Uterus (tissue), 3 donors: ENCODE measurements at regions not wholly inside any gene's neighbourhood (a gene's known extent, or its start where the extent isn't known, plus 50 kb on each side); places are given as distances from the start of the nearest gene placed in this dataset.

Experiments
- DNase-seq, 2 donors: peaks; one replicate each; pipeline ENCODE4 v3.0.0-alpha.2; 2019 to 2020
- H3K27ac ChIP-seq, 2 donors: fragments of 200-600 bp; sonication (generic); 1 replicate in 1 of 2; 2 replicates in 1 of 2; pipeline ENCODE4 v1.5.1; 2016 to 2018
- H3K27me3 ChIP-seq, 2 donors: fragments of 200-600 bp; sonication (generic); one replicate each; pipeline ENCODE4 v1.5.1; 2018 to 2019; ENCODE audit warnings: control low read depth in 1 of 2
- H3K36me3 ChIP-seq, 2 donors: fragments of 200-600 bp; sonication (generic); one replicate each; pipeline ENCODE4 v1.5.1; 2019; ENCODE audit warnings: control low read depth in 1 of 2
- H3K4me1 ChIP-seq, 2 donors: fragments of 200-600 bp; sonication (generic); one replicate each; pipeline ENCODE4 v1.5.1; 2018 to 2019; ENCODE audit warnings: control low read depth in 1 of 2
- H3K4me3 ChIP-seq, 2 donors: fragments of 200-600 bp; sonication (generic); 1 replicate in 1 of 2; 2 replicates in 1 of 2; pipeline ENCODE4 v1.5.1; 2018 to 2019; ENCODE audit warnings: mild to moderate bottlenecking in 1 of 2
- H3K9me3 ChIP-seq, 2 donors: fragments of 200-600 bp; sonication (generic); one replicate each; pipeline ENCODE4 v1.5.1; 2019; ENCODE audit warnings: control low read depth in 1 of 2
- CTCF ChIP-seq, 4 experiments: fragments of 200-600 bp in 2 of 4; fragments of 450-650 bp in 2 of 4; sonication (generic) in 2 of 4; IDR thresholded peaks; one replicate each; pipeline ENCODE4 v1.5.1; 2016 to 2019; ENCODE audit warnings: antibody characterized with exemption in 4 of 4, mild to moderate bottlenecking in 2 of 4, moderate library complexity in 1 of 4
- POLR2A ChIP-seq, 2 donors: fragments of 450-650 bp; IDR thresholded peaks; one replicate each; pipeline ENCODE4 v1.6.1; 2016; ENCODE audit warnings: antibody characterized with exemption in 2 of 2, mild to moderate bottlenecking in 1 of 2, moderate library complexity in 1 of 2
- intact Hi-C: fragments of 100-400 bp; cut with DNase I; formaldehyde crosslinking; loops from one replicate; pipeline ENCODE4 v1.15.1; 2023; ENCODE audit warnings: low total_unique reads
- donor health status: DM: yes; HTN: yes; CAD: no.

DNA sequence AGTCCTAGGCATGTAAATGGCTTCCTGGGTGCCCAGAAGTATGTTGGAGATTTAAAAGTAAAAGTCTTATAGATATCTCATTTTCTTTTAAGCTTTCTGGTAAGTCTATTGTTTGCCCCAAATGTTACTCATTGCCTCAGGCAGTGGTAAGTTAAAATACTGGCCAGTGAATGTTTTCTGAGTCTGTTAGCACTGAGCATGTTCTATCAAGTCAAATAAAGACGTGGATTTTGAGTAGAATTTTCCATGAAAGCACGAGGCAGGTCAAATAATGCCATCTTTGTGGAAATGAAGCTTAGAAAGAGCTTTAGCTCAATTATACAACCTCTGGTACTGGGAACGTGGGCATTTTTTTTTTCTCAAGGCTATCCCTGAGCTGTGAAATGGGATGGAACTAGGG is 651.3 kb upstream of the ACO1 start:
- Histone ChIP-seq H3K36me3 (no peaks in the 10 kb centered on the region), H3K4me3 (no peak overlapping the region), H3K27ac (no peak overlapping the region), H3K9me3 (no peaks in the 10 kb centered on the region), H3K4me1 (no peaks in the 10 kb centered on the region), H3K27me3 (no peaks in the 10 kb centered on the region)
- TF ChIP-seq POLR2A (IDR thresholded peaks at IDR 0.05) (no peak), CTCF (IDR thresholded peaks at IDR 0.05) (no peak)
- DNase-seq: no peak
- intact Hi-C loops: no loop called here

GRCh38 chr9:31736581-31737179 is 647.8 kb upstream of the ACO1 start:
- Histone ChIP-seq H3K27me3 (no peaks in the 10 kb centered on the region), H3K9me3 (no peaks in the 10 kb centered on the region), H3K4me1 (no peaks in the 10 kb centered on the region), H3K36me3 (no peaks in the 10 kb centered on the region), H3K27ac (no peak overlapping the region), H3K4me3 (no peak overlapping the region)
- intact Hi-C loops: no loop called here
- DNase-seq: no peak
- TF ChIP-seq POLR2A (IDR thresholded peaks at IDR 0.05) (no peak), CTCF (IDR thresholded peaks at IDR 0.05) (no peak)

GRCh38 chr9:31740705-31741104 is 643.7 kb upstream of the ACO1 start:
- H3K4me3 ChIP-seq: no peak overlapping the region
- H3K36me3 ChIP-seq: no peaks in the 10 kb centered on the region
- no peaks in the 10 kb centered on the region for H3K9me3 ChIP-seq
- DNase-seq: no peak
- no peak for TF ChIP-seq CTCF (IDR thresholded peaks at IDR 0.05)
- no peak for TF ChIP-seq POLR2A (IDR thresholded peaks at IDR 0.05)
- intact Hi-C loops: no loop called here
- H3K27ac ChIP-seq: no peak overlapping the region
- no peaks in the 10 kb centered on the region for H3K27me3 ChIP-seq
- no peaks in the 10 kb centered on the region for H3K4me1 ChIP-seq

- Histone ChIP-seq H3K4me3 (no peak overlapping the region), H3K9me3 (no peaks in the 10 kb centered on the region), H3K27ac (no peak overlapping the region), H3K36me3 (no peaks in the 10 kb centered on the region), H3K4me1 (no peaks in the 10 kb centered on the region), H3K27me3 (no peaks in the 10 kb centered on the region)
- TF ChIP-seq POLR2A (IDR thresholded peaks at IDR 0.05) (no peak), CTCF (IDR thresholded peaks at IDR 0.05) (no peak)
- DNase-seq: no peak
- intact Hi-C loops: no loop called here
These were observed 639.9 kb upstream of the ACO1 start for GRCh38 chr9:31744589-31744988.

GRCh38 chr9:31745468-31745867 is 639.0 kb upstream of the ACO1 start:
- H3K4me3 ChIP-seq: no peak overlapping the region
- H3K4me1 ChIP-seq: no peaks in the 10 kb centered on the region
- DNase-seq: no peak
- intact Hi-C loops: no loop called here
- no peaks in the 10 kb centered on the region for H3K27me3 ChIP-seq
- TF ChIP-seq CTCF (IDR thresholded peaks at IDR 0.05) (no peak), POLR2A (IDR thresholded peaks at IDR 0.05) (no peak)
- no peak overlapping the region for H3K27ac ChIP-seq
- no peaks in the 10 kb centered on the region for H3K36me3 ChIP-seq
- H3K9me3 ChIP-seq: no peaks in the 10 kb centered on the region
